HEK293T (cell line): ENCODE measurements at regions not wholly inside any gene's neighbourhood (a gene's known extent, or its start where the extent isn't known, plus 50 kb on each side); places are given as distances from the start of the nearest gene placed in this dataset.

Source experiments
- HDGF ChIP-seq: fragments of 450-650 bp; IDR thresholded peaks from 2 replicates; pipeline ENCODE4 v1.6.1; 2017; ENCODE audit warnings: antibody characterized with exemption, borderline replicate concordance
- SUZ12 ChIP-seq: fragments of 450-650 bp; IDR thresholded peaks from 2 replicates; pipeline ENCODE4 v1.6.1; 2016; ENCODE audit warnings: mild to moderate bottlenecking
- TF ChIP-seq, protein P1 (sequence below): fragments of 450-650 bp; IDR thresholded peaks from 2 replicates; pipeline ENCODE4 v1.6.1; 2016

- TF ChIP-seq, protein P1, sequence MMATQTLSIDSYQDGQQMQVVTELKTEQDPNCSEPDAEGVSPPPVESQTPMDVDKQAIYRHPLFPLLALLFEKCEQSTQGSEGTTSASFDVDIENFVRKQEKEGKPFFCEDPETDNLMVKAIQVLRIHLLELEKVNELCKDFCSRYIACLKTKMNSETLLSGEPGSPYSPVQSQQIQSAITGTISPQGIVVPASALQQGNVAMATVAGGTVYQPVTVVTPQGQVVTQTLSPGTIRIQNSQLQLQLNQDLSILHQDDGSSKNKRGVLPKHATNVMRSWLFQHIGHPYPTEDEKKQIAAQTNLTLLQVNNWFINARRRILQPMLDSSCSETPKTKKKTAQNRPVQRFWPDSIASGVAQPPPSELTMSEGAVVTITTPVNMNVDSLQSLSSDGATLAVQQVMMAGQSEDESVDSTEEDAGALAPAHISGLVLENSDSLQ = no peak
- TF ChIP-seq HDGF (no peak), SUZ12 (no peak)
Observed at GRCh38 chr1:58089898-58090534, 456.5 kb downstream of the OMA1 start.
